ENCODE measurements at regions not wholly inside any gene's neighbourhood (a gene's known extent, or its start where the extent isn't known, plus 50 kb on each side); places are given as distances from the start of the nearest gene placed in this dataset.

DNA sequence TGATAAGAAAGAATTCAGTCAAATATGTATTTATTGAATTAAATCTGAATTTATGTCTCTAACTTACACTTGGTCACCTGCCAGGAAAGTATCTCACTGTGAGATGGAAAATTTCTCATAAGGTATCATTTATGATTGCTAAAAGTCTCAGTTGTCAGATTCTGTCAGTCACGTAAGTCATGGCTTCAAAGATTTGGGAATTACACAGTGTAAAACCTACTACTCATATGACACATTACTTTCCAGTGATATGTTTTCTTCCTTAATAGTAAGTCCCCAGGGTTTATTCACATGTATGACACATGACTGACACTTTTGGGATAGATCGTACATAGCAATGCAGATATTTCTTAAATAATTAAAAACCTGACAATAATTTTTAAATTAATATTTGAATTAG is 792.2 kb downstream of the PLOD2 start:
- no peaks in the 10 kb centered on the region for H3K9me3 ChIP-seq
- intact Hi-C loops (cut with DNase I; ENCODE audit: low total_unique reads) = no loop called here
- no peak for DNase-seq
- H3K4me1 ChIP-seq = no peaks in the 10 kb centered on the region
- H3K36me3 ChIP-seq (ENCODE audit: low read depth, missing control alignments) = no peaks in the 10 kb centered on the region
- H3K27ac ChIP-seq = no peak overlapping the region
- TF ChIP-seq CTCF (IDR thresholded peaks at IDR 0.05) (no peak), POLR2A (IDR thresholded peaks at IDR 0.05) (no peak)
- no peak overlapping the region for H3K4me3 ChIP-seq
- 88 to 98% methylated on average over 2 of the region's 2 CpGs for WGBS, 2 donors
- no peaks in the 10 kb centered on the region for H3K27me3 ChIP-seq

DNA sequence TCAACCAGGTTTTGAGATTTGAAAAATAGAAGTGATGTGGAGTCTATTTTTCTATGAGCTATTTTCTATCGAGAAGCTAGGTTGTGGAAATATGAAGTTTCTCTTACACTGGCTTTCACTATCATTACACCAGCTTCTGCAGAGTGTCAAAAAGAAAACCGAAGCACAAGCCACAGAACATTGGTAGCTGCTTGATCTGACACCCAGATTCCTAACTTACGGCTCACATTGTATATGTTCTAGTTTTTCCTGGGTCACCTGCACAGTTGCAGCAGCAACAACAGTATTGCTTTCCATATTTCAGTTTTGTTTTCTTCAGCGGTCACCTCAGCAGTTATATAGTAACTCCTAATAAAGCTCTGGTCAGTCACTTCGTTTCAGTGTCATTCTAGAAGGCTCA is 790.1 kb downstream of the PLOD2 start:
- no peak for TF ChIP-seq CTCF (IDR thresholded peaks at IDR 0.05)
- TF ChIP-seq POLR2A (IDR thresholded peaks at IDR 0.05) = no peak
- WGBS, 2 donors = 77 to 79% methylated on average over 5 of the region's 5 CpGs
- H3K9me3 ChIP-seq = no peaks in the 10 kb centered on the region
- H3K27ac ChIP-seq = no peak overlapping the region
- intact Hi-C loops (cut with DNase I; ENCODE audit: low total_unique reads) = no loop called here
- no peak overlapping the region for H3K4me3 ChIP-seq
- no peak for DNase-seq
- H3K27me3 ChIP-seq = no peaks in the 10 kb centered on the region
- H3K4me1 ChIP-seq = no peaks in the 10 kb centered on the region
- no peaks in the 10 kb centered on the region for H3K36me3 ChIP-seq (ENCODE audit: low read depth, missing control alignments)

DNA sequence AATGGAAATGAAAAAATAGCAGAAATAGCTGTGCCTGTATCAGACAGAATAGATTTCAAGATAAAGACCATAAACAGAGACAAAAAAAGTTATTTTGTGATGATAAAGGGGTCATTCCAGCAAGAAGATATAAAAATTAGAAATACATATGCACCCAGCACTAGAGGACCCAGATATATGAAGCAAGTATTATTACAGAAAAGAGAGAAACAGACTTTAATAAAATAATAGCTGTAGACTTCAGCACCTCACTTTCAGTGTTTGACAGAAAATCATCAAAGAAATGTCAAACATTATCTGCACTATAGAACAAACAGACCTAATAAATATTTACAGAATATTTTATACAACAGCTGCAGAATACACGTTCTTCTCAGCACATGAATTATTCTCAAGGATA is 783.7 kb downstream of the PLOD2 start:
- H3K4me3 ChIP-seq = no peak overlapping the region
- no peaks in the 10 kb centered on the region for H3K27me3 ChIP-seq
- H3K9me3 ChIP-seq = no peaks in the 10 kb centered on the region
- H3K36me3 ChIP-seq (ENCODE audit: low read depth, missing control alignments) = no peaks in the 10 kb centered on the region
- no peak for TF ChIP-seq CTCF (IDR thresholded peaks at IDR 0.05)
- no peak for TF ChIP-seq POLR2A (IDR thresholded peaks at IDR 0.05)
- no peaks in the 10 kb centered on the region for H3K4me1 ChIP-seq
- no peak overlapping the region for H3K27ac ChIP-seq
- WGBS, 2 donors = 55 to 64% methylated on average over 1 of the region's 1 CpG
- intact Hi-C loops (cut with DNase I; ENCODE audit: low total_unique reads) = no loop called here
- no peak for DNase-seq

- no peak overlapping the region for H3K27ac ChIP-seq
- no peaks in the 10 kb centered on the region for H3K4me1 ChIP-seq
- intact Hi-C loops (cut with DNase I; ENCODE audit: low total_unique reads) = no loop called here
- H3K4me3 ChIP-seq = no peak overlapping the region
- H3K9me3 ChIP-seq = no peaks in the 10 kb centered on the region
- no peaks in the 10 kb centered on the region for H3K27me3 ChIP-seq
- no peaks in the 10 kb centered on the region for H3K36me3 ChIP-seq (ENCODE audit: low read depth, missing control alignments)
- TF ChIP-seq CTCF (IDR thresholded peaks at IDR 0.05) = no peak
- no peak for TF ChIP-seq POLR2A (IDR thresholded peaks at IDR 0.05)
- WGBS, 2 donors = 93 to 94% methylated on average over 3 of the region's 3 CpGs
- DNase-seq = no peak
These were observed 777.6 kb downstream of the PLOD2 start for GRCh38 chr3:145383416-145383815.

- no peak for DNase-seq
- no peaks in the 10 kb centered on the region for H3K4me1 ChIP-seq
- no peak overlapping the region for H3K4me3 ChIP-seq
- no peak overlapping the region for H3K27ac ChIP-seq
- H3K27me3 ChIP-seq = no peaks in the 10 kb centered on the region
- no peaks in the 10 kb centered on the region for H3K9me3 ChIP-seq
- 70 to 79% methylated on average over 2 of the region's 2 CpGs for WGBS, 2 donors
- no peaks in the 10 kb centered on the region for H3K36me3 ChIP-seq (ENCODE audit: low read depth, missing control alignments)
- no peak for TF ChIP-seq CTCF (IDR thresholded peaks at IDR 0.05)
- no peak for TF ChIP-seq POLR2A (IDR thresholded peaks at IDR 0.05)
- intact Hi-C loops (cut with DNase I; ENCODE audit: low total_unique reads) = no loop called here
These were observed 776.7 kb downstream of the PLOD2 start for GRCh38 chr3:145384307-145384706.
